GF-D8 (cell line): ENCODE measurements at regions not wholly inside any gene's neighbourhood (a gene's known extent, or its start where the extent isn't known, plus 50 kb on each side); places are given as distances from the start of the nearest gene placed in this dataset.

Source experiments
- DNase-seq: peaks from one replicate; lab custom pipeline; 2025; lab: John Stamatoyannopoulos, UW

GRCh38 chr12:31867292-31867691, 91.9 kb upstream of the RESF1 start:
- no peak for DNase-seq

GRCh38 chr12:31866523-31866922, 92.7 kb upstream of the RESF1 start:
- DNase-seq, result no peak

- no peak for DNase-seq
Measured at GRCh38 chr12:31865023-31865422, 94.2 kb upstream of the RESF1 start.

- no peak for DNase-seq
Measured at GRCh38 chr12:31861360-31861759, 97.9 kb upstream of the RESF1 start.

GRCh38 chr12:31860401-31860800, 98.8 kb upstream of the RESF1 start:
- DNase-seq, result no peak

- DNase-seq, result no peak
Measured at GRCh38 chr12:31859232-31859977, 99.8 kb upstream of the RESF1 start.

GRCh38 chr12:31855427-31855826, 103.8 kb upstream of the RESF1 start:
- DNase-seq, result no peak

GRCh38 chr12:31853977-31854376, 105.2 kb upstream of the RESF1 start:
- peak; percentile 64 for DNase-seq

GRCh38 chr12:31853520-31853919, 105.7 kb upstream of the RESF1 start:
- DNase-seq, result peak; percentile 80

- DNase-seq, result no peak
Measured at GRCh38 chr12:31850268-31850667, 108.9 kb upstream of the RESF1 start.

- no peak for DNase-seq
Measured at GRCh38 chr12:31849090-31849687, 110.0 kb upstream of the RESF1 start.

- DNase-seq, result no peak
Measured at GRCh38 chr12:31846405-31846804, 112.8 kb upstream of the RESF1 start.

- DNase-seq, result no peak
Measured at GRCh38 chr12:31845613-31846322, 113.4 kb upstream of the RESF1 start.

GRCh38 chr12:31843398-31844095, 114.7 kb upstream of the AMN1 start:
- DNase-seq, result peak; percentile 28

GRCh38 chr12:31837913-31838312, 109.1 kb upstream of the AMN1 start:
- no peak for DNase-seq

- DNase-seq, result no peak
Measured at GRCh38 chr12:31835276-31835882, 106.6 kb upstream of the AMN1 start.

- DNase-seq, result no peak
Measured at GRCh38 chr12:31834150-31834549, 105.3 kb upstream of the AMN1 start.

GRCh38 chr12:31832740-31833729, 104.2 kb upstream of the AMN1 start:
- DNase-seq, result peak; percentile 96

GRCh38 chr12:31828071-31828470, 99.2 kb upstream of the AMN1 start:
- DNase-seq, result no peak

GRCh38 chr12:31822761-31823160, 93.9 kb upstream of the AMN1 start:
- no peak for DNase-seq

GRCh38 chr12:31821484-31821883, 92.7 kb upstream of the AMN1 start:
- DNase-seq, result no peak
